NCI-H146 (cell line): ENCODE measurements at regions not wholly inside any gene's neighbourhood (a gene's known extent, or its start where the extent isn't known, plus 50 kb on each side); places are given as distances from the start of the nearest gene placed in this dataset.
"Not testable (repeated sequence)": the region's sequence is repeated elsewhere in the genome, so short reads cannot be mapped to it uniquely, and the experiment has no call there.

Source experiments
- DNase-seq: peaks from one replicate; lab custom pipeline; 2025; lab: John Stamatoyannopoulos, UW

DNA sequence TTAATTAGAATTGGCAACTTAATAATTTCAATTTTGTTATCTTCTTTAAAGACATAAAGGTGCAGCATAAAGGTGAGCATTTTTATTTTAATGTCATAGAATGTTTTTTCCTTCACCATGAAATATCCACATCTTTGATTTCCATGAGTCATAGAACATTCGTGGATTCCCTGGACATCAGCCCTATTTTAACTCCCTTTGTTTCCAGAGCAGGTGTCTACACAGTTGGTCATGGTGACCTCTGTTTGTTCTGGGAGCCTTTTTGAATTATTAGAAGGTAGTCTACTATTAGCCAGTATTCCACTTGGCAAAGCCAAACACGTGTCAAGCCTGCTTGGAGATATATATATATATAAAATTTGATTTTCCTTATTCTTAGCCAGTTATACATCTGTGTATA lies 572.9 kb downstream of the LTN1 start:
- peak; percentile 37 for DNase-seq

DNA sequence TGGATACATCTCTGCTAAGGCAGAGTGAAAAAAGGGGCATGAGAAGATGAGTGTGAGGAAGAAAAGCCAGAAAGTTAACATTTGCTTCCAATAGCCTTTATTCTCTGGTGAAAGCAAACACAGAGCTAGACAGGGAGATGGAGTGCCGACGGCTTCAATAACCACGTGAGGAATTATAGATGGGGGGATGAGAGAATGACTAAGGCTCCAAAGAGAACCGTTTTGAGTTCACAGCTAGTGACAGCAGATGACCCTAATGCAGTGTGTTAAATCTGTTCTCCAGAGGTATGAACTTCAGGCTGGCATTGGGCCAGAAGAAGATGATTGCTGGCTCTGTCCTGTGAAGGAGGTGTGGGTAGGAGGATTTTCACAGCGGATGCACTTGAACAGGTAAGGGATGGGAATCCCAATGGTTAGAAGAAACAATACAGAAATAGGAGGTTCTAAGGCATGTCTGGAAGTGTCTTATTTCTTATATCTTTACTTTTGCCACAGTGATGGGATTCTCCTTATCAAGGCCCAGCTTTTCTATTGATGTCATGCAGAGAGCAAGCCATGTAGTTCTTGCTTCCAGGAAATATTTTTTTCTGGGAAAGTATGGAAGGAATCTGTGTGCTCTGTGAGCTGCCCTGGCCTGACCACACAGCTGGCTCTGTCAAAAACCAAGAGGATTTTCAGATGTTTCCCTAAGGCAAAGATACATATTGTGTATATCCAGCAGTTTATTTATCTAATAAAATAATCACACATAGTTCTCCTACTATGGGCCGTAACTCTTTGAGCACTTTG lies 573.8 kb downstream of the LTN1 start:
- no peak for DNase-seq

DNA sequence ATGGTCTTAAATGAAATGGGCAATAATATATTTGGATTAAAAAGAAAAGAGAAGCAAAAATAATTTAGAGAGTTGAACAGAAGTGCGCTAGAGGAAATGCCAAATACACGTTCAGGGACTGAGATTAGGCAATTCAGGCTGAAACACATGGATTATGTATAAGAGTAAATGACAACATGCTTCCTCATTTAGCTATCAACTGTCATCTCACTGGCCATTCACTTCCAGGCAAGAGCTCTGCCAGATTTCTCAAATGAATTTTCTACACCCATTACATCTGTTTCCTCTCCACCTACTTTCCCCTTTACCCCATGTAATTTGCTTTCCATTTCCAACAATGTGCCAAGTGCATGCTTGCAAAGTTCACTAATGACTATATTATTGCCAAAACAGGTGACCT lies 582.4 kb downstream of the LTN1 start:
- DNase-seq, result no peak

DNA sequence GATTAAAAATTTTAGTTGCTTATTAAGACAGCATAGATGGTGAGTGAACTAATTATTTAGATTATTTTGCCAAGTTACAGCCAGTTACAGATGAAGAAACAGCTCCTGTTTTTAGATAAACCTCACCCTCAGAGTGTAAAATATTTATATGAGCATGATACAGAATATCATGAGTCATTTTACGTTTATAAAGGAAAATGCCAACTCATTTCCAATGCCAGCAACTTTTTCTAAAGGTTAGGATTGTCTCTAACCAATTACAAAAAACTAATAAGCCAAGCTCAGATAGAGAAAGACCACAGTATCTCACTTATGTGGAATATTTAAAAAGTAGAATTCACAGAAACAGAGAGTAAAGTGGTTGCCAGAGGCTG lies 590.1 kb downstream of the LTN1 start:
- DNase-seq, result no peak

DNA sequence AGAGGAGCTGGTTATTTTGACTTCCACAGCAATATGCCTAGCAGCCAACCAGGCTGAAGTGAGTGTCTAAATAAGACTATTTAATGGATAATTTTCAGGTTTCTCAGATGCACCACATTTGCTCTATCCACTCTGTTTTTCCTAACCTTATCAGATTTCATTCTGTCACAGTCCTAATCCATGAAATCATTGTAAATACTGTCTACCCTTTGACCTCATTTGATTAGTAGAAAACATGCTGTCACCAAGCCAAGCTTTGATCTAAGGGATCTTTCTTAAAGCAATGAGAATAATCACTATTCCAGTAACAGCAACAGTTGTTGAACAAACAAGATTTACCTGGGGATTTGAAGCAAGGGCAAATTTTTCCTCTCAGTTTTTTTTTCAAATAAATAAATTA lies 595.6 kb downstream of the LTN1 start:
- DNase-seq, result no peak

DNA sequence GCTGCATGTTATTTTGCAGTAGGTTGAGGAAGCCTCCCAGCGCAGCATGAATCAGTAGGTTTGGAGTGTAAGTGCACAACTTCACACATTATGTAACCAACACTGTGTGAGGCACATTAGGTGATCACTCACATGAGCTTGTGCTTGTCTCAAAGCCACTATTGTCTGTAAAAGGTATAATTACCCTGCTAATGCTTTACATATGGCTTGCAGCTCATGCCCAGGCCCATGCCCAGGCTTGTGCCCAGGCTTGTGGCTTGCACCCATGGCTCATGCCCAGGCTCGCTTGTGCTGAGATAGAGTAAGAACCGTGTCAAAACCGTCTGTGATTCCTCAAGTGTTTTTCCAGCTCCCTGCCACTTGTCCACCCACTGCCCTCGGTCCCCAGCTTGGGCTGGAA lies 596.3 kb downstream of the LTN1 start:
- no peak for DNase-seq

DNA sequence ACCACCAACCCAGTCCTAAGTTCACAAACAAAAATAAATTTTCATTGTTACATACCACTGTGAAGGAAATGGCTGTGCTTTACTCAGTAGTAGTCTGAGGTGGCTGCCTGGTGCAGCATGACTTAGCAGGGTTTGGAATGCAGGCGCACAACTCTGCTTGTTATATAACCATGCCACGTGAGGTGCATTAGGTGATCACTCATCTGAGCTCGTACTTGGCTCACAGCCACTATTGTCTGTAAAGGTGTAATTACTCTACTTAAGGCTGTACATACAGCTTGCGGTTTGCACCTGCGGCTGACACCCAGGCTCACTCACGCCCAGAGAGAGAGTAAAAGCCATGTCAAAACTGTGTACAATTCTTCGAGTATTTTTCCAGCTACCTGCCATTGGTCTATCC lies 599.4 kb downstream of the LTN1 start:
- peak; percentile 89 for DNase-seq

DNA sequence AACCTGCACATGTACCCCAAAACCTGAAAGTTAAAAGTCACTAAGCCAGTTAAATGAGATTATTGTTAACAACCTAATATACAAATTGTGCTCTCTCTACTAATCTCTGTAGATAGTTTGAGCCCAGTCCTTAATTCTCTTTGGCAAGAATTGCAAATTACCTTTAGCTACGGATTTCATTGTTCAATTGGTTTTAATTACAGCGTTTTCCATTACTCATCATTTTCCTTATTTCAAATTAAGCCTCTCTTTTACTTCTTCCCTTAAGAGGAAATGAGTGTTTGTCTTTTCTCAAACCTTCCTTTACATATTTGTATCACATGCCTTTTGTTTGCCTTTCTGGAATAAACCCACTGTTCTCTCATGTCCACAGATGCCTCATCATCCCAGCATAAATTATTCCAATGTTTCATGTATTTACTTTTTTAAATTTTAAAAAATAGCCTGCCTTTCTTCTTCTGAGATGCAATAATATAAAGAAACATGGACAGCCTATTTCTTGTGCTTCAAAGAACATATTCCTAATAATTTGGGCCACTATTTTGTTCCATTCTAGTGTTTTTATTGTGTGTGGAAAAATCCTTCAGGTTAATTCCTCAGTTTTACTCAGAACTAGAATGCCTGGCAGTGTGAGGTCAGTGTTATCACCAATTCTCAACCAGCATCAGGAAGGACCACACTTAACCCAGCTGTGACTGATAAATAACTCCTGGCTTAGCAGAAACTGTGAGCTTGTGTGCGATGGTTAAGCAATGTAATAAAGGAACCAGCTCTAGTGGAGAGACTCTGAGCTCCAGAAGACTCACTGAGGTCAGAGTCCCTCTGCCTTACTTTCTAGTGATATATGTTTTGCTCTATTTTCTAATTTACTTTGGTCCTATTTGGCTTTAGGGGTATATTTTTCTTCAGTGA lies 600.5 kb downstream of the LTN1 start:
- DNase-seq, result no peak

DNA sequence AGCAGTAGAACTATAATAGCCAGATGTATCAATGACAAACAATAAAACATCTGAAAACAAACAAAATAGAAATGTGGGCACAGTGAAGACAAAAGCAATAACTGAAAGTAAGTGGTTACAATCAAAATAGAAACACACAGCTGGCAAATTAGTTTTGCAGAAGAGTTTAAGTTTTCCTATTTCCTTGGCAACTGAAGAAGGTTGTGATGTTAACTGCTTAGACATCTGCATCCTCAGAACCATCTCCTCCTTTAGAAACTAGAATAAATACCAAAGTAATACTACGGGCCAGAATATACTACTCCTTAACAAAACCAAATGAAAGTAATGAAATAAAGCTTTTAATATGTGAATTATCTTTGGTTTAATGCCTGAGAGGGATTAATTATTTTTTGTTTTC lies 605.5 kb downstream of the LTN1 start:
- DNase-seq, result no peak

DNA sequence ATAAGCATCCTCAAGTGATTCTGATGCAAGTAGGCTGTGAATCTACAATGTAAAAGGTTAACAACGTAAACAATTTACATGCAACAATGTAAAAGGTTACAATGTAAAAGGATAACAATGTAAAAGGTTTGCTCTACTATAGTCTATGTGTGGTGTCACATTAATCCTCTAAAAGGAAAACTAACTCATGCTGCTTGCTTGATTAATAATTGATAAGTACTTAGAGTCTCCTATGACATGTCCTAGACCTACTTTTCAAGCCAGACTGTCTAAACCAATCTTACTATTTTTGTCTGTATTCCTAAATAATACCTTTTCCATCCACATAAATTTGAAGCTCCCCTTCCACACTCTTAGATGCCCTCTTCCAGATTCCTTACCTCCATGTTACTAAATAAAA lies 606.8 kb downstream of the LTN1 start:
- DNase-seq, result no peak

DNA sequence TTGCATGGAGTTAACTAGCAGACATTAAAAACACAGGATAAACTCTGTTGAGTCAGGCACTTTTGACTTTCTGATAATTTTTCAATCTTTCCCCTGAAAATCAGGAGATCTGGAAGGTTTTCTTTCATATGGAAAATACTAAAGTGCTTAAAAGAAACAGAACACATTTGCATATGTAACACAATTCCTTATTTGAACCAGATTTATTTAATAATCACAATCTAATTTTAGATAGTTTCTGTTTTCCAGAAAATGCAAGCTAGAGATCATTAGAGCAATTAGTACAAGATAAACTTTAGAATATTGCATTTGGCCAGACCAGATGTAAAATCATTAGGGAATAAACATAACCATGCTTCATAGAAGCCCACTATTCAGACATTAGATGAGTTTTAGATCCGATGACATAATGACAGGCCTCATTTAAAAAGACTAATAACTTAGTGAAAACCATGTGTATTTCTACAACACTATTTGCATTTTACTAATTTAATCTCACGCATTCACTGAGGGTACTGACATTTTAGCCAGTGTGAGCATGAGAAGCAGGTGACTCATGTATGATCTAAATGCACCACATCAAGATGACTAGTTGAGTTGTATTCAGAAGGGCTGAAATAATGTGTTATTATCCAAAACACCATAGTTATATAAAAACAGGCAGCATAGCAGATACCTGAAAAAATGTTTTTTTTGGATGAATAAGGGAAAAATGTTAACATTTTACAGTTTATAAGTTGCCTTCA lies 611.5 kb downstream of the LTN1 start:
- not testable (repeated sequence) for DNase-seq

DNA sequence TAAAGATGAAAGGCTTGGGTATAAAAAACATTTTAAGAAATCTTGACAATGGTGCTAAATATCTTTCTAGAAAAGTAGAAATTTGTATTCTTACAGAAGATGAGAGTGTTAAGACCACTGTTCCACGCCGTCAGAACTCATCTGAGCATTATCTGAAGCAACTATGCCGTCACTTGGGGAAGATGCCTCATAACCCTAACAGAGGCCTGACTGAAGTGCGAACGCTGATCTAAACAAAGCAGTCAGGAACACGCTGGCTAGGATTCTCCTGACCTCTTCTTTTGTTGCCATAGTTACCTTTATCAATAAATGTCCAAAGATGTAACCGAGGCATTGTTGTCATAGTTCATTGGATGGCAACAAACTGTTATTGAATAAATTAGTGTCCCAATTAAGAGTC lies 612.4 kb downstream of the LTN1 start:
- DNase-seq, result no peak

DNA sequence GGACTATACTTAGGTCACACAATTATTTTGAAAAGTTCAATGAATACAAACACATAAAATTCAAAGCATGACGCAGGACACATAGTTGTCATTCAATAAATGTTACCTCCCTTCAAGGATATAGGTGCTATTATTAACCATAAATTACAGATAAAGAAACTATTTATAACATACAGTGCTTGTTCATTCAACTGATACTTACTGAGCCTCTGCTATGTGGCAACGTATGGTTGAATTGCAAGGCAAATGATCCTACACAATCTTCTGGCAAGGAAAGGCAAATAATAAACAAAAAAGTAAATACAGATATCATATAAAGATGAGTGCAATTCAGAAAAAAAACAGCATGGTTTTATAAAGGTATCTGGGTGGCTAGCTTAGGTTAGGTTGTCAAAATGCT lies 614.7 kb downstream of the LTN1 start:
- DNase-seq, result no peak

DNA sequence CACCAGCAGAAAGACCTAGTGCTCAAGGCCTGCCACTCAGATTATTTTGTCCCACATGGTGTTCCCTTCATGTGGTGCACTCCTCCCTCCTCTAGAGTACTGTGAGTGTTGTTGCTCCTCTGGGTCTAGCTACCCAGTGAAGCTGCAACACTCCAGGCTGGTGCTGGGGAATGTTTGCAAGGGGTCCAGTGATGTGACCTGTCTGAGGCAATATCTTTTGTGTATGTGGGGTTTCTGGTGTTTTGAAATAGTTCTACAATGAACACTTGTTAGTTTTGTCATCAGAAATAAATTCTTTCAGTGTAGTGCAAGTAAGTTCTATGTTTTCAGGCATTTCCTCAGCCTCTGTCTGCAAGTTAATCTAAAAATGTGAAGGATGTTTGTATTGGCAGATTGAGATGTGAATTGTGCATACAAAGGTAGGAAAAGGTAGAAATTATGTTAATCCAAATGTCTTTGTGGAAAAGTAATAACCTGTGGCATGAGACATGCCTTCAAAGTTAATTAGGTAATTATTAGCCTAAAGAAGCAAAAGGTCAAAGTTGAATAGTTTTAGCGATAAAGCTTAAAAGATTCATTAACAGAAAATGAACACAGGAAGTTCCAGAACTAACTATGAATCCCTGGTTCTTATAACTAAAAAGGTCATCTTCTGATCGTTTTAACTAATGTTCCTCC lies 616.8 kb downstream of the LTN1 start:
- no peak for DNase-seq

DNA sequence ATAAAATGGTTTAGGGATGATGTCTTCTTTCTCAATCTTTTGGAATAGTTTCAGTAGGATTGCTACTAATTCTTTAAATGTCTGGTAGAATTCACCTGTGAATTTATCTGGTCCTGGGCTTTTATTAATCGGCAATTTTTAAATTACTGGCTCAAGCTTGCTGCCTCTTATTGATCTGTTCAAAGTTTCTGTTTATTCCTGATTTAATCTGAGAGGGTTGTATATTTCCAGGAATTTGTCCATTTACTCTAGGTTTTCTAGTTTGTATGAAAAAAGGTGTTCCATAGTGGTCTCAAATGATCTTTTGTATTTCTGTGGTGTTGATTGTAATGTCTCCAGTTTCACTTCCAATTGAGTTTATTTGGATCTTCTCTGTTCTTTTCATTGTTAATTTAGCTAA lies 617.8 kb downstream of the LTN1 start:
- no peak for DNase-seq

DNA sequence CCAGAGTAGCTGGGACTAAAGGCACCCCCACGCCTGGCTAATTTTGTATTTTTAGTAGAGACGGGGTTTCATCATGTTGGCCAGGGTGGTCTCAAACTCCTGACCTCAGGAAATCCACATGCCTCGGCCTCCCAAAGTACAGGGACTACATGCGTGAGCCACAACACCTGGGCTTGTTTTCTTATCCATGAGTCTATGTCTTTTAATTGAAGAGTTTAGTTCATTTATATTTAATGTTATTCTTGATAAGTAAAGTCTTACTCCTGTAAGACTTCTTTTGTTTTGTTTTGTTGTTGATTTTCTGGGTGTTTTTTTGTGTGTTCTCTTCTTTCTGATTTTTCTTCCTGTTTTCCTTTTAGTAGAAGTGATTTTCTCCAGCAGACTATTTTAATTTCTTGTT lies 621.0 kb downstream of the LTN1 start:
- DNase-seq, result no peak

DNA sequence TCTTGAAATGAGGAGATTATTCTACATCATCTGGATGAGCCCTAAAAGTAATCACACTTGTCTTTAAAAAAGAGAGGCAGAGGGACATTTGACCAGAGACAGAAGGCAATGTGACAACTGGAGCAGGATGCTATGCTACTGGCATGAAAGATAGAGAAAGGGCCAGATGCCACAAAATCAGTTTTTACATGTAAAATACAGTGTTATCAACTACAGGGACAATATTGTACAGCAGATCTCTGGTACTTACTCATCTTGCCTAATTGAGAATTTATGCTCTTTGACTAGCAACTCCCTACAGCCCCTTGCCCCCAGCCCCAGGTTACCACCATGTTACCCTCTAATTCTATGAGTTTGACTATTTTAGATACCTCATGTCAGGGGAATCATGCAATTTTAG lies 633.4 kb downstream of the LTN1 start:
- DNase-seq, result no peak

DNA sequence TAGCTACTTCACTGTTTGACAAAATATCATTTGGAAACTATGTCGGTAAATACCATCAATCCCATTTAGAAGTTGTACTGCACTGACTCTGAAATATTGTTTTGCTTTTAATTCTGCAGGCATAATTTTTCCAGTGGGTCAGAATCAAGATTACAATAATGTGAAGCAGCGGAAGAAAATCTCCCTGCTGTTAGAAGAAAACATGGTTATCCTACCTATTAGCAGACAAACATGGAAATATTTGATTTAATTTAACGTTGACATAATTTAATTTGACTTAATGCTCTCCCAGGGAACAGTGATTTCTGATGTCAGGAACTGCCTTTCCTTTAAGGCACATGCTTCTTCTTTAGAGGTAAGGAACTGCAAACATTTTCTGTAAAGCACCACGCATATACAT lies 634.0 kb downstream of the LTN1 start:
- no peak for DNase-seq

DNA sequence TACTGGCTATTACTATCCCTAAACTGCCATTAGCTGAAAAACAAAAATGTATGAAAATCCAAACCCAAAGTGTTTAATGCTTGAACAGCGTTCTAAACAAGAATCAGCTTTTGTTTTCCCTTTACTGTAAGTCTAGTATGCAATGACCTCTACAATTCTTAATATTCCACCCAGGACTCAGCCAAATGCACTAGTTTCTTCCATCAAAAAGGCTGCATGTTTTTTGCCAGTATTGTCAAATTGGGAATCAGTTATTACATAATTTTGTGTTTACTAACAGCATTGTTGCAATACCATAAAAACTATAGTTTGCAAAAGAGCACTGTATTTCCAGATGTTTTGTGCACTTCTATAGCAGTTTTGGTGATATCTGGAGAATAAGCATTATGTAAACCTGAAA lies 634.5 kb downstream of the LTN1 start:
- no peak for DNase-seq

DNA sequence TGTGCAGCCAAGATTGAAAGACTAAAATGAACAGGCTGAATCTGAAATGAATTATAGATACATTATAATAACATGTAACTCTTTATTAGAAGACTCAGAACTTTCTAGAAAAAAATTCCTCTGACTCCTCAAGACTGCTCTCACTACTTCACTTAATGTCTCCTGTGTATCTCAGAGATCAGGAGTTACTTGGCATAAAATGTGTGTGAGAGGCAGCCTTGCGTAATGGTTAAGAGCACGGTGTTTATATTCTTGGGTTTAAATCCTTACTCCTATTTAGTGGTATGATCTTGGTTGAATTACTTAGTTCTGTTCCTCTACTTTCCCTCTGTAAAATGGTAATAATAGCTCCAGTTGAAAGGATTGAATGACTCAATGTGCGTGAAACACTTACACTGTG lies 634.9 kb downstream of the LTN1 start:
- no peak for DNase-seq

DNA sequence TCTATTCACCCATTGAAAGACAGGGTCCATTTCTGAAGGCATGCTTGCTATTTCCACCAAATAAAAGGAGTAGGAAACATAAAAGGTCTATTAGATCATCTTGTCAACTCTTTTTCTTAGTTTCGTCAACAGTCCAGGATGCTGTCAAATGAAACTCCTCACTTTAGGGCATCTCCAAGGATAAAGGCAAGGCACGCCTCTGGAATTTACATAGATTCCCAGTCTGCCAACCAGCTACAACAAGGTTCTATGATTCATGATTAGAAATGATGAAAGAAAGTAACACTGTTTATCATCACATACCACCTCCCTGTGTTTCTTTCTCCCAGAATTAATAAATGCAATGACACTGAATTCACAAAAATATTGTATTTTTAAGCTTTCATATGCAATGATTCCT lies 636.3 kb downstream of the LTN1 start:
- DNase-seq, result no peak

DNA sequence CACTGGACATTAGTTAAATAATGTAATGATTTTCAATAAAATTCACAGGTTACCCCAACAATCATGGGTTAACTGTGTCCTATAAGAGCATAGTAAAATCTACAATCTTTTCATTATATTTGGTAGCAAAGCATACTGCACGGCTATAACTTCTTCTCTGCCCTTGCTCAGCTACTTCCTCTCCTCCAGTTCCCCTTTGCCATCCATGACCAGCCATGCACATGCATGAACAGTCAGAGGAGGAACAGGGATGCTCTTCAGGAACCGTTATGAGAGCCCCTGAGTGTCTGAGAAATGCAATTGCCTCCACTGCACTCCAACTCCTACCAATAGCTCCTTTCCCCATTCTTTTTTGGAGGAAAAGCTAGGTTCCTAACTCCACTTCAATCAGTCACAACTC lies 646.7 kb downstream of the LTN1 start:
- no peak for DNase-seq
